Skeletal muscle tissue (tissue), 3 donors: ENCODE measurements at regions not wholly inside any gene's neighbourhood (a gene's known extent, or its start where the extent isn't known, plus 50 kb on each side); places are given as distances from the start of the nearest gene placed in this dataset.

ENCODE experiments used
- H3K27ac ChIP-seq: one replicate; pipeline ENCODE4 v1.7.0; 2013; ENCODE audit warnings: mild to moderate bottlenecking, low read depth, low read length, inconsistent platforms
- H3K27me3 ChIP-seq, 3 donors: one replicate each; pipeline ENCODE4 v1.7.0; 2013; ENCODE audit warnings: low read length in 3 of 3; ENCODE audit not compliant: control insufficient read depth in 3 of 3, insufficient read depth in 3 of 3
- H3K36me3 ChIP-seq, 3 donors: one replicate each; pipeline ENCODE4 v1.7.0; 2013; ENCODE audit warnings: low read length in 3 of 3; ENCODE audit not compliant: control insufficient read depth in 3 of 3, insufficient read depth in 3 of 3
- H3K4me1 ChIP-seq, 3 donors: one replicate each; pipeline ENCODE4 v1.7.0; 2013; ENCODE audit warnings: low read length in 3 of 3, mild to moderate bottlenecking in 3 of 3; ENCODE audit not compliant: control insufficient read depth in 3 of 3, insufficient read depth in 3 of 3
- H3K4me3 ChIP-seq, 3 donors: one replicate each; pipeline ENCODE4 v1.7.0; 2013; ENCODE audit warnings: low read length in 3 of 3
- H3K9ac ChIP-seq, 3 donors: one replicate each; pipeline ENCODE4 v1.7.0; 2013; ENCODE audit warnings: low read length in 3 of 3, mild to moderate bottlenecking in 3 of 3, moderate library complexity in 2 of 3, low read depth in 1 of 3
- H3K9me3 ChIP-seq, 3 donors: one replicate each; pipeline ENCODE4 v1.7.0; 2013; ENCODE audit warnings: low read length in 3 of 3; ENCODE audit not compliant: control insufficient read depth in 3 of 3
- donor health status: Osteomylitis.

DNA sequence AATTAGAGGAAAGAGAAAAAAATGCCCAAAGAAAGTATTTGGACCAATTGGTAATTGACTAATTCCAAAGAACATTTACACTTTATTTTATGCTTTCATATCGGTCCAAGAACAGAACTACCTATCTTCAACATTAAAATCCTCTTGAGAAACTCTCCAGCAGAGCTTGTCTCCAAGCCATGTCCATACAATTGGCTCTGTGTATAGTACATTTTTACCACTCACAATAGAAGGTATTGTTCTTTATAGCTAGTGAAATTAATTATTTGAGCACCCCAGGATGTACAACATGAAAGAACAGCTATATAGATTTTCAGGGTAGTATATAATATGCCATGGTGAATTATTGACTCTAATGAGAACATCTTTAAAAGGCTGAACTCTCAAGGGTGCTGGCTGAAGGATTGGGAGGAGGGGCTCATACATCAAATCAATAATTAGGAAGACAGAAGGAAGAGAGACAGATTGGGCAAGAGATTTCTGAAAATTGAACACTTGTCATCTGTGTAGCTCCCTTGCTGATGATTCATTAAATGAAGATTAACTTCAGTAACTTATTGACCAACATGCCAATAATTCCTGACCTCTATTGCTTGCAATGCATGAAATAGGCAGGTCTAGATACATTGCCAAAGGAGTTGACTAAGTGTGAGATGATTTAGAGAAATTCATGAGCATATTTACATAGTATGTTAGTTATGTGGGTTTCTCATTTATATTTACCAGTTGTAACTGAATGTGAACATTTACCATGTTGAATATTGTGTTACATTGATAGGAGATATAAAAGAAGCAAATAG is 249.7 kb downstream of the MTERF1 start:
- H3K27me3 ChIP-seq: no peaks in the 10 kb centered on the region
- H3K27ac ChIP-seq: no peak overlapping the region
- no peaks in the 10 kb centered on the region for H3K36me3 ChIP-seq
- H3K9me3 ChIP-seq: no peaks in the 10 kb centered on the region
- no peaks in the 10 kb centered on the region for H3K4me1 ChIP-seq
- H3K4me3 ChIP-seq: no peak overlapping the region
- H3K9ac ChIP-seq: no peak overlapping the region

DNA sequence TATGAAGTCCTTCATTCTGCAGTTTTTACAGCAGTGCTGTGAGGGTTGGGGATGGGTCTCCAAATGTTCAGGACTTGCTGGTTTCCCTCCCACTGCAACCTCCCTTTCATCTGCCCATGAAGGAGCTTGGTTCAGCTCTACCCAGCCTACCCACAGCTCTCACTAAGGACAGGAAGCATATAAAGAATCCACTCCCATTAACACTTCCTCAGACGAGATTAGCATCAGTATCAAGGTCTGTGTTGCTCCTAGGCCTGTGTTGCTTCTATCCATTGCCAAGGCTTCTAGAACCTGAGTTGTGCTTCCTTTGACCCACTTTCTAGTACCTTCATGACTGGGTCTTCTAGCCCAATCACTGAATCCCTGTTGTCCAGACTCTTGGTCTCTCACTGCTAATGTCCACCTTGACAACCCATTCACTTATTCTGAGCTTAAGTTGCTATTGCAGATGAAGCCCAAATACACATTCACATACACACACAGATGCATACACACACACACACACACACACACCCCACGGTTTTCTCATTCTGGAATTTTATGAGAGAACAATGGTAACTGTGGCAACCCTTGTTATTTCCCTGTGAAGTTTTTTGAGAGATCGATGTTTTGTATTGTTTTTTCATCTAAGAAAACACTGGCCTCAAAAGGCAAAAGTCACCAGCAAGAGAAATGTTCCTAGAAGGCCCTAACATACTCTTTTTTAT is 248.1 kb downstream of the MTERF1 start:
- H3K4me1 ChIP-seq: no peaks in the 10 kb centered on the region
- H3K9me3 ChIP-seq: no peaks in the 10 kb centered on the region
- H3K9ac ChIP-seq: no peak overlapping the region
- H3K4me3 ChIP-seq: no peak overlapping the region
- no peaks in the 10 kb centered on the region for H3K36me3 ChIP-seq
- no peak overlapping the region for H3K27ac ChIP-seq
- H3K27me3 ChIP-seq: no peaks in the 10 kb centered on the region

DNA sequence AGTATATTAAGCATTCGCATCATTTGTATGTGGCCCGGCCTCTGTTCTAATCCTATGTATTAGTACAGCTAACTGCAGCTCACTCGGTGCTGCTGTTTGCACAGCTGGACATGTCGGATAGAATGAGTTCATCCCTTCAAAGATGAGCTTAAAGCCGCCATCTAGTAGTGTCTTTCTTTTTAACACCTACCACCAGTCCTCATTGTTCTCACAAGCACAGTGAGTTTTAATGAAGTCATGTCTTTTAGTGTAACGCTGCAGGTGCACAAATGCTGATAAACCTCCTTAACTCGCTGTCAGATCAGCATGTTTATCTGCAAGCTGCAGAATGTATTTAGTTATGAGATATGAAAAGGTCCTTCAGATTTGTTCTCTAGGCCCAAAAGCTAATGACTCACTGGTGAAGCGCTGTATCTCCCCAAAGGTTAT is 247.5 kb downstream of the MTERF1 start:
- Histone ChIP-seq H3K27me3 (no peaks in the 10 kb centered on the region), H3K9me3 (no peaks in the 10 kb centered on the region), H3K9ac (no peak overlapping the region), H3K27ac (no peak overlapping the region), H3K4me1 (no peaks in the 10 kb centered on the region), H3K4me3 (no peak overlapping the region), H3K36me3 (no peaks in the 10 kb centered on the region)

DNA sequence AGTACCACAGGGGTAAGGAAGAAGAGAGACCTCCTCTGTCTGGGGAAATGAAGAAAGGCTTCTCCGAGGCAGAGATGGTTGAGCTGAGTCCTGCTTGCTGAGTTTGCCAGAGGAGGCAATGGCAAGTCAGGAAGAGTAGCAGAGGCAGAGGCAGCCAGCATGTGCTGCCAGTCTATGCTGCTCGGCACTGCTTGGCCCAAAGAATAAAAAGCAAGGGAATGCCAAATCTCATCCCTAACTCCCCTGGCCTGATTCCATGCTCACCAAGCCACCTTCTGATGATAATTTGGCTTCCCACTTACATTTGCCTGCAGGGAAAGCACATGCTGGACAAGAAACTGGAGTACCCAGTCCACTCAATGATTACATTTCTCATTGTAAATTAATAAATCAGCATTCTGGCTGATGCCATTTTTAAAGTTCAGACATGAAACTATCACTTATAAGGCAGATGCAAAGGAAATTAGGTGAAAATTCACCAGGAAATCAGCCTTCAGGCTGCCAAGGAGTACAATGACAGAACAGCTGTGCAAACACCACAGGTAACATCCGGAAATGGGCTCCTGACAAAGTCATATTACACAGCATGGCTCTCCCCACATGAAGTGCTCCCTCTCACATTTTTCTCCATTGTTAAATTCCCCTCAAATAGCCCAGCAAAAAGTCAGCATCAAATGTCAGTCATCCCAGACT is 245.9 kb downstream of the MTERF1 start:
- no peak overlapping the region for H3K27ac ChIP-seq
- H3K9ac ChIP-seq: no peak overlapping the region
- H3K4me1 ChIP-seq: no peaks in the 10 kb centered on the region
- H3K9me3 ChIP-seq: no peaks in the 10 kb centered on the region
- no peaks in the 10 kb centered on the region for H3K36me3 ChIP-seq
- H3K4me3 ChIP-seq: no peak overlapping the region
- no peaks in the 10 kb centered on the region for H3K27me3 ChIP-seq

- Histone ChIP-seq H3K9me3 (no peaks in the 10 kb centered on the region), H3K27me3 (no peaks in the 10 kb centered on the region), H3K4me3 (no peak overlapping the region), H3K9ac (no peak overlapping the region), H3K36me3 (no peaks in the 10 kb centered on the region), H3K4me1 (no peaks in the 10 kb centered on the region), H3K27ac (no peak overlapping the region)
Observed at GRCh38 chr7:91636129-91636724, 244.3 kb downstream of the MTERF1 start.

- Histone ChIP-seq H3K36me3 (no peaks in the 10 kb centered on the region), H3K27me3 (no peaks in the 10 kb centered on the region), H3K4me1 (no peaks in the 10 kb centered on the region), H3K9me3 (no peaks in the 10 kb centered on the region), H3K4me3 (no peak overlapping the region), H3K9ac (no peak overlapping the region), H3K27ac (no peak overlapping the region)
Observed at GRCh38 chr7:91636728-91637127, 243.8 kb downstream of the MTERF1 start.

DNA sequence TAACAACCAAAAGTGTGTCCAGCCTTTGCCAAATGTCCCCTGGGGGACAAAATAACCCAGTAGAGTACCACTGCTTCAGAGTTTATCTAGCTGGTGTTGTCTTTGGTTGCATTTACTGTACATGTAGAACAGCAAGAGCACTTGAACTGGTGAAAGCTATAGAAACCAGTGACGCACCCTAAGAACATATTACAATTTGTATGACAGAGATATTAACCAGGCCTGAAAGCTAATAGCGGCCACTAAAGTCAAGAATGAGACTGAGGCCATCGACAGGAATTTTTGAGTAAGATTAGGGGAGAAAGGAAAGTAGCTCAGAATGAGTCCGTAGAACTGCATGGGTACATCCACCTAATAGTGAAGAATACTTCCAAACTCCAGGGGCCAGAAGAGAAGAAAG is 236.2 kb downstream of the MTERF1 start:
- Histone ChIP-seq H3K9ac (no peak overlapping the region), H3K36me3 (no peaks in the 10 kb centered on the region), H3K9me3 (no peaks in the 10 kb centered on the region), H3K4me3 (no peak overlapping the region), H3K27me3 (no peaks in the 10 kb centered on the region), H3K27ac (no peak overlapping the region), H3K4me1 (no peaks in the 10 kb centered on the region)

- Histone ChIP-seq H3K27me3 (no peaks in the 10 kb centered on the region), H3K9me3 (peaks cover 0 to under 1% (median 0%) of the 10 kb centered on the region in 3 donors), H3K9ac (no peak overlapping the region), H3K4me3 (no peak overlapping the region), H3K4me1 (no peaks in the 10 kb centered on the region), H3K36me3 (no peaks in the 10 kb centered on the region), H3K27ac (no peak overlapping the region)
Observed at GRCh38 chr7:91645542-91645941, 235.0 kb downstream of the MTERF1 start.

DNA sequence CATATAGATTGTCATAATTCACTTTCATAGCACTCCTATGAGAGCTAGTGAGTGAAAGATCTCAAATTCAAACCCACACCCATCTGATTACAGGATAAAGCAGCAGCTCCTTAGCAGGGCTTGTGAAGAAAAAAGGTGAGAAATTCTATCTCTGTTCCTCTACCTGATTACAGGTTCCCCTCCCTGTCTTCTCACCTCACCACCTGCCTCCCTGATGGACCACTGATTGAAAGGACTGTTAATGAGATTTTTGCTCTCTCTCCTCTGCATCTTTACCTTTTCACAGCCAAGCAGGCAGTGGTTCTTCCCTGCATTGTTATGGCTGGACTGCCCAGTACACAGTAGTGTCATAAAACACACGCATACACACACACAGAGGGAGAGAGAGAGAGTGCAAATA is 228.5 kb downstream of the MTERF1 start:
- Histone ChIP-seq H3K4me3 (no peak overlapping the region), H3K27ac (no peak overlapping the region), H3K9ac (no peak overlapping the region), H3K4me1 (no peaks in the 10 kb centered on the region), H3K9me3 (peaks cover 0 to 3% (median 0%) of the 10 kb centered on the region in 3 donors), H3K36me3 (no peaks in the 10 kb centered on the region), H3K27me3 (no peaks in the 10 kb centered on the region)
